ENCODE measurements at regions not wholly inside any gene's neighbourhood (a gene's known extent, or its start where the extent isn't known, plus 50 kb on each side); places are given as distances from the start of the nearest gene placed in this dataset.

DNA sequence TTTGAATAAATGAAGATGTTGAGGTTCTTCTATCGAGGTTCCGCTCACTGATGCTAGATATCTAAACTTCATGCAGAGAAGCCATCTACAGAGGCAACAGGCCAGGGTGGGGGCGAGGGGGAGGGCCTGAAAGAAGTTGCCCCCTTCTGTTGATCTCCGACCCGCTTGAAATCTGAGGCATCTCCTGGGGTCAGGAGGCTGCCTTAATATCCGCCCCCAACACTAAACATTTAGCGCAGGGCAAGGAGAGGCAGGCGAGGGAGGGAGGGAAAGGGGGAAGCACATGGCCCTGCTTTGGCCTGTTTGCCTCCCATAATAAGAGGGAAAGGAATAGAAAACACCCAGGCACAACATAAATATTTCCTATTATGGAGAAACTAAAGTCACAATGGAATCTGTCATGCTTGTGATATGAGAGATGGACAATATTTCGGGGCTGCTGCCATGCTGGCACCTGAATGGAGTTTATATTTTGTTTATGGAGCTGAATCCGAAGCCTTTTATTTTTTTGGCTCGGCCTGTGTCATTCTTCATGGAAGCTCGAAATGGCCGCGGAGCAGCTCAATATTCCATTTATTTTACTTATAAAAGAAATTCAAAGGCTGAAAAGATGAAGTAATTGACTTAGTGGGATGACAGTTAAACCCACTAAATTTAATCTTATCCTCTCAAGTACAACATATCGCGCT, 221.1 kb downstream of the INSIG2 start:
- Mint-ChIP-seq H3K4me3 (peak overlapping the region; percentile 75), H3K36me3 (no peaks in the 10 kb centered on the region), H3K27me3 (peaks cover 21% of the 10 kb centered on the region), H3K27ac (peak overlapping the region; percentile 86), H3K9me3 (ENCODE audit: low read depth) (no peaks in the 10 kb centered on the region), H3K4me1 (peaks cover 5% of the 10 kb centered on the region)
- CTCF ChIA-PET, result no interaction called here
- DNase-seq (no peak), ATAC-seq (no peak)

DNA sequence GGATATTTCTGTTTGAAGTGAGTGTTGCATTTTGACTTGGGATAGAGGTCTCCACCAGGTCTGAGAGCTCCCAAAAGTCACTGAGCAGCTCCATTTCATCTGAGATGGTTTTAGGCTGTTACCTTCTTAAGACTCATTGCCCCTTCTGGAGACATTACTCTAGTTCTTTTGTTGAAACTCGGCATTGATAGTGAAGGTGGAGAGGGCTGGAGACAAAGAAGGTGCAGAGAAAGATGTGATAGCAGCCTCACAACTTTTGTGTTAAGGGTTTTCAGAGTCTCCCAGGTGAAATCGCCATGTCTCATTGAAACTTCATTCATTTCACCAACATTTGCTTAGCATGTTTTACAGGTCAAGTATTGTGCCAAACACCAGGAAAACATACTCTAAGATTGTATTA, 219.6 kb downstream of the INSIG2 start:
- Mint-ChIP-seq H3K27me3 (peaks cover 10% of the 10 kb centered on the region), H3K36me3 (no peaks in the 10 kb centered on the region), H3K9me3 (ENCODE audit: low read depth) (no peaks in the 10 kb centered on the region), H3K4me3 (no peak overlapping the region), H3K27ac (no peak overlapping the region), H3K4me1 (peaks cover 5% of the 10 kb centered on the region)
- DNase-seq (no peak), ATAC-seq (no peak)
- CTCF ChIA-PET, result no interaction called here

DNA sequence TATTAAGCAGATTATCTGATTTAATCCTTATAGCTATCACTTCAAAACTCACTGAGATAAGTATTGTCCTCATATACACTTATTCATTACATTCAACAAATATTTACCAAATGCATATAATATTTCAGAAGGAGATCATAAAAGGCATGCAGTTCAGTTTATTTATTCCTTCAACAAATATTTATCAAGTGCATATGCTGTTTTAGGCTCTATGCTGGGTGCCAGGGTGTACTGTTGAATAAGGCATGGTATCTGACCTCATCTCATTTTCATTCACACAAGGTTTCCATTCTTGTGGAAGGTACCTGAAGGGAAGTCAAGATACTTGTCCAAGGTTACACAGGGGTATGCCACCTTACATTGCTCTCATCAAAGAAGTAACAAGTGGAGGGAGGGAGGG, 213.0 kb downstream of the INSIG2 start:
- Mint-ChIP-seq H3K36me3 (no peaks in the 10 kb centered on the region), H3K27ac (no peak overlapping the region), H3K27me3 (peaks cover 6% of the 10 kb centered on the region), H3K9me3 (ENCODE audit: low read depth) (no peaks in the 10 kb centered on the region), H3K4me3 (no peak overlapping the region), H3K4me1 (no peaks in the 10 kb centered on the region)
- DNase-seq (no peak), ATAC-seq (no peak)
- CTCF ChIA-PET, result no interaction called here

DNA sequence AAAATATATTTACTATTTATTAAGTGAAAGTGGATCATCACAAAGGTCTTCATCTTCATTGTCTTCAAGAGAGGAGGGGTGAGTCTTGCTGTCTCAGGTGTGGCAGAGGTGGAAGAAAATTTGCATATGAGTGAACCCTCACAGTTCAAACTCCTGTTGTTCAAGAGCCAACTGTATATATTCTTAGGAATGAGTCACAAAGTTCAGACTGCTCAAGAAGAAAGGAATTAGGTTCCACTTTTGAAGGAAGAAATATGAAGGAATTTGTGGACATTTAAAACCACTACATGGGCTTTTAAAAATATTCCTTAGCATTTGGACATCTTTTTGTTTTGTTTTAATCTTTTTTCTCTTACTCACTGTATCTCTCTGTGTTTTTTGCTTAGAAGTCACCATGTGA, 212.6 kb downstream of the INSIG2 start:
- CTCF ChIA-PET, result no interaction called here
- Mint-ChIP-seq H3K4me3 (no peak overlapping the region), H3K27me3 (peaks cover 6% of the 10 kb centered on the region), H3K27ac (no peak overlapping the region), H3K9me3 (ENCODE audit: low read depth) (no peaks in the 10 kb centered on the region), H3K36me3 (no peaks in the 10 kb centered on the region), H3K4me1 (no peaks in the 10 kb centered on the region)
- DNase-seq (no peak), ATAC-seq (no peak)

DNA sequence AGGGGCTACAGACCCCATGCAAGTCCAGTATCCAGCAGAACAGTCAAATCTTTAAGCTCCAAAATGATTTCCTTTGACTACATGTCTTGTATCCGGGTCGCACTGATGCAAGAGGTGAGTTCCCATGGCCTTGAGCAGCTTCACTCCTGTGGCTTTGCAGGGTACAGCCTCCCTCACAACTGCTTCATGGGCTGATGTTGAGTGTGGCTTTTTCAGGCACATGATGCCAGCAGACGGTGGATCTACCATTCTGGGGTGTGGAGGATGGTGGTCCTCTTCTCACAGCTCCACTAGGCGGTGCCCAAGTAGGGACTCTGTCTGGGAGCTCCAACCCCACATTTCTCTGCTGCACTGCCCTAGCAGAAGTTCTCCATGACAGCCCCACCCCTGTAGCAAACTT, 208.4 kb downstream of the INSIG2 start:
- no peaks in the 10 kb centered on the region for H3K4me1 Mint-ChIP-seq
- ATAC-seq (no peak), DNase-seq (no peak)
- peaks cover 11% of the 10 kb centered on the region for H3K27me3 Mint-ChIP-seq
- CTCF ChIA-PET, result no interaction called here
- H3K36me3 Mint-ChIP-seq, result no peaks in the 10 kb centered on the region
- H3K4me3 Mint-ChIP-seq, result no peak overlapping the region
- no peaks in the 10 kb centered on the region for H3K9me3 Mint-ChIP-seq (ENCODE audit: low read depth)
- no peak overlapping the region for H3K27ac Mint-ChIP-seq

DNA sequence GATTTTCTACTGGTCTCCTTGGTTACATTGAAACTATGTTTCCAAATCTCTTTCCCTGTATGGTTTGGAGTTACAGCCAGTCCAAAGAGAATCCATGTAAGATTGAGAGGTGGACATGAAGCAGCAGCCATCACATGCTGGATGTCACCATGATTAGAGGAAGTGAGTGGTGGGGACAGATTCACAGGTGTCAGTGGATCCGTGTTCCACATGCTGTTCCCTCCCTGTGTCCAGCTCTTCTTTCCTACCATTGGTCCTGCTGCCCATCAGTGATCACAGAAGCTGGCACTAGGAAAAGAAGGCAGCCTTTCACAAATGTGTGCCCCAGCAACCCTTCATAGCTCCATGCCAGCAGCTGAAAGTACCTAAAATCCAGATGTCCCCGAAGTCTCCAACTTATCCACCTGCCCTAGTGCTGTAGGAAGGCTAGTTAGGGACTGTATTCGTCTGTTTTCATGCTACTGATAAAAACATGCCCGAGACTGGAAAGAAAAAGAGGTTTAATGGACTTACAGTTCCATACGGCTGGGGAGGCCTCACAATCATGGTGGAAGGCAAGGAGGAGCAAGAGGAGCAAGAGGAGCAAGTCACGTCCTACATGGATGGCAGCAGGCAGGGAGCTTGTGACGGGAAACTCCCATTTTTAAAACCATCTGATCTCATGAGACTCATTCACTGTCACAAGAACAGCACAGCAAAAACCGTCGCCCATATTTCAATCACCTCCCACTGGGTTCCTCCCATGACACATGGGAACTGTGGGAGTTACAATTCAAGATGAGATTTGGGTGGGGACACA, 207.5 kb downstream of the INSIG2 start:
- no peak for DNase-seq

DNA sequence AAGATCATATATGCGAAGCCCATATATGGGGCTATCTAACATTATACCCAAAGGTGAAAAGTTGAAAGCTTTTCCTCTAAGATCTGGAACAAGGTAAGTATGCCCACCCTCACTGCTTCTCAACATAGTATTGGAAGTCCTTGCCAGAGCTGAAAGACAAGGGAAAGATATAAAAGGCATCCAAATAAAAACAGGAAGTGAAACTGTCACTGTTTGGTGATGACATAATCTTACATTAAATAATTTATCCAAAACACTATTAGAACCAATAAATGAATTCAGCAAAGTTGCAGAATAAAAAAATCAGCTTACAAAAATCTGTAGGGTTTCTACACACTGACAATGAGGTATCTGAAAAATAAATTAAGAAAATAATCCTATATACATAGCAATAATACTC, 205.8 kb downstream of the INSIG2 start:
- CTCF ChIA-PET, result no interaction called here
- Mint-ChIP-seq H3K27ac (no peak overlapping the region), H3K36me3 (no peaks in the 10 kb centered on the region), H3K9me3 (ENCODE audit: low read depth) (no peaks in the 10 kb centered on the region), H3K27me3 (peaks cover 15% of the 10 kb centered on the region), H3K4me1 (no peaks in the 10 kb centered on the region), H3K4me3 (no peak overlapping the region)
- ATAC-seq, result no peak
- no peak for DNase-seq

More for the DNA sequence above, 207.5 kb downstream of the INSIG2 start:
- ATAC-seq, result no peak
- Mint-ChIP-seq H3K27me3 (peaks cover 11% of the 10 kb centered on the region), H3K9me3 (ENCODE audit: low read depth) (no peaks in the 10 kb centered on the region), H3K36me3 (no peaks in the 10 kb centered on the region), H3K4me3 (no peak overlapping the region), H3K27ac (no peak overlapping the region), H3K4me1 (no peaks in the 10 kb centered on the region)
- CTCF ChIA-PET, result no interaction called here

DNA sequence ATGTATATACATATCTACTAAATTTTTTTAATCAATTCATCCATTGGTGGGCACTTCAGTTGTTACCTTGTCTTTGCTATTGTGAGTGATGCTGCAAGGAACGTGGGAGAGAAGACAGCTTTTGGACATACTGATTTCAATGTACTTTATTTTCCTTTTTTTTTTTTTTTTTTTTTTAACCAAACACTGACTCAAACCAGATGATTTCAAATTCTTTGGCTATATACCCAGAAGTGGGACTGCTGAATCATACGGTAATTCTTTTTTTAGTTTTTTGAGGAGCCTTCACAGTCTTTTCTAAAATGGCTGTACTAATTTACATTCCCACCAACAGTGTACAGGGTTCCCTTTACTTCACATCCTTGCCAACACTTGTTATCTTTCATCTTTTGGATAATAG, 204.7 kb downstream of the INSIG2 start:
- no peak for DNase-seq
- no peaks in the 10 kb centered on the region for H3K4me1 Mint-ChIP-seq
- no peak for ATAC-seq
- no peaks in the 10 kb centered on the region for H3K36me3 Mint-ChIP-seq
- H3K9me3 Mint-ChIP-seq (ENCODE audit: low read depth), result no peaks in the 10 kb centered on the region
- peaks cover 15% of the 10 kb centered on the region for H3K27me3 Mint-ChIP-seq
- CTCF ChIA-PET, result no interaction called here
- no peak overlapping the region for H3K27ac Mint-ChIP-seq
- H3K4me3 Mint-ChIP-seq, result no peak overlapping the region

DNA sequence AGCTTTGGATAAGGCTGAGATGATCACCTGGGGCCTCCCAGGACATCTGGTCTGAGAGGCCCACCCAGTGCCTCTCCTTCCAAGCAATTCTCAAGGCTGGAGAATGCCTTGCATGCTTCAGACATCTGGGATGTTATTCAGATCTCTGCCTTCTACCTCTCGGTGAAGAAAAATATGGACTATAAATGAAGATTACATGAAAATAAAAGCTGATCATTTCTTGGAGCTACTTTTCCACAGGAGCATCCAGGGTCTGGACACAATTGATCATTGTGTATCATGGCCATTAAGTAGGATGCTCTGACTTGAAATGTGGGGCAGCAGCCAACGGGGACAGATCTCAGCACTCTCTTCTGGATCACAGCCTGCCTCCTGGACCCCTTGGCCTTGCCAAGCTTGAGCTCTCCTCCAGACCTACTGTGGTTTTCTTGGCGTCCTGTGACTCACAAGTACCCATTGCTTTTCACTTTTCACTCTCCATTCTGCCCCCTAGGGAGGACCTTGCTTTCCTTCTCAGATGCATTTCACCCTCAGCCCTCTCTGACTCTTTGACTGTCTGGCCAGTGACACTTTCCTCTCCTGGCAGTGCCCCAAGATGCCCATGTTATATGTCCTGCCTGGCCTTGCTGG, 203.1 kb downstream of the INSIG2 start:
- no peaks in the 10 kb centered on the region for H3K9me3 Mint-ChIP-seq (ENCODE audit: low read depth)
- no peak overlapping the region for H3K4me3 Mint-ChIP-seq
- no peaks in the 10 kb centered on the region for H3K36me3 Mint-ChIP-seq
- H3K27ac Mint-ChIP-seq, result no peak overlapping the region
- peaks cover 16% of the 10 kb centered on the region for H3K27me3 Mint-ChIP-seq
- CTCF ChIA-PET, result no interaction called here
- DNase-seq (no peak), ATAC-seq (no peak)
- H3K4me1 Mint-ChIP-seq, result no peaks in the 10 kb centered on the region

DNA sequence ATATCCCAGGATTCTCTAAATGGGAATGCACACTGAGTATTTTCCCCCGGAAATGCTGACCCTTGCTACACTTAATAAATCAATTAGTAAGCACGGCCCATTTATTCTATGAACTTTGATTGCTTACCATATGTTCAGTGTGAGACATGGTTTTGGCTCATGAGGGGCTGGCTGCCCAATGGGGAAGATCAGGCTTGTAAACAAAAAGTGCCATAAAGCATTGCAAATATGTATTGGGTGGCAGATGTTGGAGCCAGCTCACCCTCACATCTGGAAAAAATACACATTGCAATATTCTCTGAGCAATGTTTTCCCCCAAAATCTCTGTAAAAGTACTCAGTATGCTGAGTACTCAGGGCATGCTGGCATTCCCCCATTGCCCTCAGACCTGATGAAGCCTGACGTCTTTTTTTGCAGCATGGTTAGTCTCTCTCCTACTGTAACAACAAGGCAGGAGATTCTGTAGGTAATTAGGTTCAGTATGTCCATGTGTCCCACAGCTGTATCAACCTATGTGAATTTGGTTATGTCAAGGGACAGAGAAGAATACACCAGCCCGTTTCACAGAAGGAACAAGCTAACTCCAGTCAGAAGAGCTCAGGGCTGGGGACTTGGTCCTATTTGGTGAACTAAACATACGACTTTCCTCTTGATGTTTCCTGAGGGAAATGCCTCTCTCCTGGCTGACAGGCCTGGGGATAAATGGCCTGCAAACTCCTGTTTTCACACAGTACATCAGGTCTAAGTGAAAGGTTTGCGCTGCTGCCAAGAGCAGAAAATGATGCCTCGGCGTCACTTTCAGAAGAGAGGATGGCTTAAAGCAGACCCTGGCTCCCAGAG, 202.4 kb downstream of the INSIG2 start:
- CTCF ChIA-PET, result no interaction called here
- no peaks in the 10 kb centered on the region for H3K36me3 Mint-ChIP-seq

DNA sequence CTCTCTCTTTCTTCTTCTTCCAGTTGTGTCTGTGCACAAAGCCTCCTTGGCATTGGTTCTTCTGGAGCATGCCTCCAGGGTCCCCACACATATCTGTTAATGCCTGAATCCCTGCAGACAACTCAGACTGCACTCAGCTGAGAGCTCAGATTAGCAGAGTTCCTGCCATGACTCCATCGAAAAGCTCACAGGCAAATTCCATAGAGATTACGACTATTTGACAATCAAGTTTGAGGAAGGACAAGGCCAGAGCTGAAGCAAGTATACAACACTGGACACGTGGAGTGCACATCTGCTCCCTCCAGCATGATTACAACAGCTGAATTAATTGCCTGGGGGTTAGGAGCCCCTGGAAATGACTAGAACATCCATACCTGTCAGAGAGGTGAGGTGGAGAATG, 190.7 kb downstream of the INSIG2 start:
- no peak overlapping the region for H3K27ac Mint-ChIP-seq
- H3K27me3 Mint-ChIP-seq, result peaks cover 19% of the 10 kb centered on the region
- no peak overlapping the region for H3K4me3 Mint-ChIP-seq
- no peak for ATAC-seq
- DNase-seq, result no peak
- no peaks in the 10 kb centered on the region for H3K9me3 Mint-ChIP-seq (ENCODE audit: low read depth)
- no peaks in the 10 kb centered on the region for H3K36me3 Mint-ChIP-seq
- H3K4me1 Mint-ChIP-seq, result no peaks in the 10 kb centered on the region
- CTCF ChIA-PET, result no interaction called here

More for the DNA sequence above, 202.4 kb downstream of the INSIG2 start:
- Mint-ChIP-seq H3K9me3 (ENCODE audit: low read depth) (no peaks in the 10 kb centered on the region), H3K4me1 (no peaks in the 10 kb centered on the region), H3K27ac (no peak overlapping the region), H3K4me3 (no peak overlapping the region), H3K27me3 (peaks cover 19% of the 10 kb centered on the region)
- no peak for DNase-seq
- ATAC-seq, result no peak

DNA sequence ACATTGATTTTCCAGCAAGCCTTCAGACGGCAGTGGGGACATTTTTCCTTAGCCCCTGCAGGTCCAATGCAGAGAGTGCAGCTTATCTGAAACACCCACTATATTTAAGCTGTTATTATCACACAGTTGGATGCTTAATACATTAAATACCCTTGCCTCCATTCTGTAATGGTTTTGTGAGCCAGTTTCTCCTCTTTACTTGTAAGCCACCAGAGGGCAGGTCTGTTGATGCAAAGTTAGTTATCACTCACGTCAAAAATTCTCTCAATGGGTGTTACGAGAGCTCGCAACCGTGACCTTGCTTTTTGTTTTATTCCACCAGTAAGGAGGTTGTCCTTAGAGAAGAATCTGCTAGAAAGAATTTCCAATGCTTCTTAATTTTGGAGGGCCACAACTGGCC, 189.8 kb downstream of the INSIG2 start:
- no peaks in the 10 kb centered on the region for H3K4me1 Mint-ChIP-seq
- H3K4me3 Mint-ChIP-seq, result no peak overlapping the region
- ATAC-seq, result no peak
- no peak for DNase-seq
- CTCF ChIA-PET, result no interaction called here
- H3K27me3 Mint-ChIP-seq, result peaks cover 17% of the 10 kb centered on the region
- no peak overlapping the region for H3K27ac Mint-ChIP-seq
- H3K9me3 Mint-ChIP-seq (ENCODE audit: low read depth), result no peaks in the 10 kb centered on the region
- H3K36me3 Mint-ChIP-seq, result no peaks in the 10 kb centered on the region

DNA sequence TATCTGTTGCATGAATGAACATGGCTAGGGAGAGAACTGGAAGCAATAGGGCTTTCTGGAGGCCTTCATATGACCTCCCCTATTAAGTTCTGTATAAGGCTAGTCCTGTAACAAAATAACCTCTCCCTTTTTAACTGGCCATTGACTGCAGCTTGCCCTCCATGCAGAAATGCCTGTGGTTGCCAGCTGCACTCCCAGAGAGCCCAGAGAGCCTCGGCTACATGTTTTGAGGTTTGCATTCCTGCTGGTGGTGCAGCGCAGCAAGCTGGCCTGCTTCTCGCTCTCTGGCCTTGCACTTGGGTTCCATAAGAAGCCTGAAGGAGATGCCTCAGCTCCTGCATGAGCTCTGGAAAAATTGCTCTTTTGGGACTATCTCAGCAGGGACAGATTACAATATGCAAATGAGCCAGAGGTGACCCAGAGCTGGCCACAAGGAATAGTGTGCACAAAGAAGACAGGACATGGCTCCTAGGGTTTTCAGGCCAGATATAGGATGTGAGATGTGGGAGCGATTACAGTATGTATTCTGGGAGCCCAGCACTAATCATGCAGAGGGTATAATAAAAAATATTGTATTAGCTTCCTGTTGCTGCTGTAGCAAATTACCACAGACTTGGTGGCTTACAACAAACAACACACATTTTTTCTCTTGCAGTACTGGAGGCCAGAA, 186.7 kb downstream of the INSIG2 start:
- no peaks in the 10 kb centered on the region for H3K36me3 Mint-ChIP-seq
- DNase-seq, result no peak
- H3K27ac Mint-ChIP-seq, result no peak overlapping the region
- no peak for ATAC-seq
- H3K4me1 Mint-ChIP-seq, result no peaks in the 10 kb centered on the region
- H3K4me3 Mint-ChIP-seq, result no peak overlapping the region
- H3K9me3 Mint-ChIP-seq (ENCODE audit: low read depth), result no peaks in the 10 kb centered on the region
- CTCF ChIA-PET, result no interaction called here
- H3K27me3 Mint-ChIP-seq, result peaks cover 3% of the 10 kb centered on the region
